Panc1 (cell line): ENCODE measurements at regions not wholly inside any gene's neighbourhood (a gene's known extent, or its start where the extent isn't known, plus 50 kb on each side); places are given as distances from the start of the nearest gene placed in this dataset.

Source experiments
- ATAC-seq: fragments of 200-7000 bp; cut with Tn5 transposase; 2 replicates; pipeline ENCODE4 v1.9.1; 2020; ENCODE audit warnings: mild to moderate bottlenecking, moderate library complexity
- BruUV-seq: library from RNA; stranded (reverse); fragments of 400-500 nt; replicated peaks from 2 replicates; lab custom pipeline; 2021; lab: Mats Ljungman, UMichigan
- CTCF ChIA-PET: fragments of 300-600 bp; sonication (Branson Sonifier 250); formaldehyde crosslinking; loops from one replicate; lab custom pipeline; 2022; ENCODE audit warnings: antibody characterized with exemption; lab: Charles Lee
- POLR2A ChIA-PET: fragments of 300-600 bp; sonication (Branson Sonifier 250); formaldehyde crosslinking; loops from one replicate; lab custom pipeline; 2022; ENCODE audit warnings: antibody characterized with exemption; lab: Charles Lee
- DNase-seq: peaks from one replicate; pipeline ENCODE4 v3.0.0-alpha.2; 2010; ENCODE audit warnings: low read depth, low spot score
- H3K27ac ChIP-seq: 2 replicates; pipeline ENCODE4 v1.5.1; 2011; ENCODE audit warnings: mild to moderate bottlenecking, low read length, inconsistent platforms
- H3K27me3 ChIP-seq: fragments of 200-500 bp; sonication (Bioruptor generic); 2 replicates; pipeline ENCODE4 v1.6.0; 2014; ENCODE audit warnings: low read length, inconsistent platforms; ENCODE audit not compliant: control insufficient read depth, insufficient read depth
- H3K36me3 ChIP-seq: fragments of 200-500 bp; sonication (Bioruptor generic); 2 replicates; pipeline ENCODE4 v1.5.1; 2014; ENCODE audit warnings: inconsistent platforms, mild to moderate bottlenecking, low read length, moderate library complexity; ENCODE audit not compliant: control insufficient read depth, insufficient read depth
- H3K4me1 ChIP-seq: 2 replicates; pipeline ENCODE4 v1.5.1; 2011; ENCODE audit warnings: inconsistent platforms, mild to moderate bottlenecking, low read length, moderate library complexity; ENCODE audit not compliant: control insufficient read depth, insufficient read depth
- H3K4me3 ChIP-seq, 2 experiments: 2 replicates each; pipeline ENCODE4 v1.5.1; 2011 to 2012; ENCODE audit warnings: low read depth in 2 of 2, low read length in 2 of 2, mild to moderate bottlenecking in 2 of 2, inconsistent platforms in 1 of 2, moderate library complexity in 1 of 2
- H3K9me3 ChIP-seq: fragments of 200-500 bp; sonication (Bioruptor generic); 2 replicates; pipeline ENCODE4 v1.5.1; 2014; ENCODE audit warnings: low read depth, mild to moderate bottlenecking, inconsistent platforms, low read length, moderate library complexity; ENCODE audit not compliant: control insufficient read depth, insufficient read depth
- POLR2AphosphoS5 ChIP-seq: IDR thresholded peaks from 2 replicates; pipeline ENCODE4 v1.6.1; 2012; ENCODE audit warnings: mild to moderate bottlenecking, low read depth, low read length, moderate library complexity
- SIN3A ChIP-seq: IDR thresholded peaks from 2 replicates; pipeline ENCODE4 v1.6.1; 2012; ENCODE audit warnings: low read depth, mild to moderate bottlenecking, low read length, moderate library complexity, borderline replicate concordance; ENCODE audit not compliant: insufficient read depth
- TCF7L2 ChIP-seq: IDR thresholded peaks from 2 replicates; pipeline ENCODE4 v1.6.1; 2011; ENCODE audit warnings: mild to moderate bottlenecking, low read depth, low read length, inconsistent platforms
- in situ Hi-C: cut with HindIII; loops from 2 replicates; pipeline ENCODE4 v1.10.0; 2016; ENCODE audit warnings: low sequenced_read_pairs, low pct_unique_long_range_greater_than_20kb
- intact Hi-C: fragments of 100-400 bp; cut with micrococcal nuclease; formaldehyde crosslinking; loops from one replicate; pipeline ENCODE4 v1.10.0; 2022; ENCODE audit not compliant: unreplicated experiment
- TF ChIP-seq, protein P1 (sequence below): fragments of 450-650 bp; IDR thresholded peaks from 2 replicates; pipeline ENCODE4 v1.5.1; 2017; ENCODE audit warnings: mild to moderate bottlenecking
- TF ChIP-seq, protein P2 (sequence below), 2 experiments: IDR thresholded peaks; 2 replicates each; pipeline ENCODE4 v1.6.1; 2011 to 2012; ENCODE audit warnings: low read depth in 2 of 2, control low read depth in 1 of 2, low read length in 1 of 2, mild to moderate bottlenecking in 1 of 2, moderate library complexity in 1 of 2; ENCODE audit not compliant: insufficient read depth in 1 of 2

DNA sequence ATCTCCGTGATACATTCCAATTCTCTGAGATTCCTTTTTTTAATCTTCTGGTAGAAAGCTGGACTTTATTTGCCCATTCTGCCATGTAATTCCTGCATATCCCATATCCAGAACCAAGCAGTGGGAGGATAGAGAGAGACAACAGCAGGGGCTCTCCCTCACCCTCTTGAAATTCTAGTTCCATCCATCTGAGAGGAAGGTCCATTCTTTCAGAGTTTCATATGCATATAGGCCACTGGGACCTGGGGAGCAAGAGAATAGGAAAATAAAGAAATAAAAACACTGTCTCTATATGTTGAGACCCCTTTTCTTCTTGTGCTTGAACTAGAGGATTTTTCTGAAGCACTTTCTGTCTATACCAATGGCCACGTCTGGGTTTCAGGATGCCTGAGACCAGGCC lies 147.9 kb upstream of the STMND1 start:
- in situ Hi-C loops: no loop called here
- no peaks in the 10 kb centered on the region for H3K4me1 ChIP-seq
- BruUV-seq: no TSS peak
- no peaks in the 10 kb centered on the region for H3K36me3 ChIP-seq
- H3K4me3 ChIP-seq: no peak overlapping the region
- TF ChIP-seq SIN3A: no peak
- no peak for TF ChIP-seq POLR2AphosphoS5
- no peak for TF ChIP-seq TCF7L2
- TF ChIP-seq, protein P1, sequence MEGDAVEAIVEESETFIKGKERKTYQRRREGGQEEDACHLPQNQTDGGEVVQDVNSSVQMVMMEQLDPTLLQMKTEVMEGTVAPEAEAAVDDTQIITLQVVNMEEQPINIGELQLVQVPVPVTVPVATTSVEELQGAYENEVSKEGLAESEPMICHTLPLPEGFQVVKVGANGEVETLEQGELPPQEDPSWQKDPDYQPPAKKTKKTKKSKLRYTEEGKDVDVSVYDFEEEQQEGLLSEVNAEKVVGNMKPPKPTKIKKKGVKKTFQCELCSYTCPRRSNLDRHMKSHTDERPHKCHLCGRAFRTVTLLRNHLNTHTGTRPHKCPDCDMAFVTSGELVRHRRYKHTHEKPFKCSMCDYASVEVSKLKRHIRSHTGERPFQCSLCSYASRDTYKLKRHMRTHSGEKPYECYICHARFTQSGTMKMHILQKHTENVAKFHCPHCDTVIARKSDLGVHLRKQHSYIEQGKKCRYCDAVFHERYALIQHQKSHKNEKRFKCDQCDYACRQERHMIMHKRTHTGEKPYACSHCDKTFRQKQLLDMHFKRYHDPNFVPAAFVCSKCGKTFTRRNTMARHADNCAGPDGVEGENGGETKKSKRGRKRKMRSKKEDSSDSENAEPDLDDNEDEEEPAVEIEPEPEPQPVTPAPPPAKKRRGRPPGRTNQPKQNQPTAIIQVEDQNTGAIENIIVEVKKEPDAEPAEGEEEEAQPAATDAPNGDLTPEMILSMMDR: no peak
- TF ChIP-seq, protein P2, sequence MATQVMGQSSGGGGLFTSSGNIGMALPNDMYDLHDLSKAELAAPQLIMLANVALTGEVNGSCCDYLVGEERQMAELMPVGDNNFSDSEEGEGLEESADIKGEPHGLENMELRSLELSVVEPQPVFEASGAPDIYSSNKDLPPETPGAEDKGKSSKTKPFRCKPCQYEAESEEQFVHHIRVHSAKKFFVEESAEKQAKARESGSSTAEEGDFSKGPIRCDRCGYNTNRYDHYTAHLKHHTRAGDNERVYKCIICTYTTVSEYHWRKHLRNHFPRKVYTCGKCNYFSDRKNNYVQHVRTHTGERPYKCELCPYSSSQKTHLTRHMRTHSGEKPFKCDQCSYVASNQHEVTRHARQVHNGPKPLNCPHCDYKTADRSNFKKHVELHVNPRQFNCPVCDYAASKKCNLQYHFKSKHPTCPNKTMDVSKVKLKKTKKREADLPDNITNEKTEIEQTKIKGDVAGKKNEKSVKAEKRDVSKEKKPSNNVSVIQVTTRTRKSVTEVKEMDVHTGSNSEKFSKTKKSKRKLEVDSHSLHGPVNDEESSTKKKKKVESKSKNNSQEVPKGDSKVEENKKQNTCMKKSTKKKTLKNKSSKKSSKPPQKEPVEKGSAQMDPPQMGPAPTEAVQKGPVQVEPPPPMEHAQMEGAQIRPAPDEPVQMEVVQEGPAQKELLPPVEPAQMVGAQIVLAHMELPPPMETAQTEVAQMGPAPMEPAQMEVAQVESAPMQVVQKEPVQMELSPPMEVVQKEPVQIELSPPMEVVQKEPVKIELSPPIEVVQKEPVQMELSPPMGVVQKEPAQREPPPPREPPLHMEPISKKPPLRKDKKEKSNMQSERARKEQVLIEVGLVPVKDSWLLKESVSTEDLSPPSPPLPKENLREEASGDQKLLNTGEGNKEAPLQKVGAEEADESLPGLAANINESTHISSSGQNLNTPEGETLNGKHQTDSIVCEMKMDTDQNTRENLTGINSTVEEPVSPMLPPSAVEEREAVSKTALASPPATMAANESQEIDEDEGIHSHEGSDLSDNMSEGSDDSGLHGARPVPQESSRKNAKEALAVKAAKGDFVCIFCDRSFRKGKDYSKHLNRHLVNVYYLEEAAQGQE (IDR thresholded peaks at IDR 0.05; ENCODE audit: insufficient read depth in 1 of 2, low read depth in 2 of 2, low read length in 1 of 2): no peak
- peaks cover 4% of the 10 kb centered on the region; the same call in 1 of the 2 replicates for H3K27me3 ChIP-seq
- H3K9me3 ChIP-seq: no peaks in the 10 kb centered on the region
- DNase-seq (no peak), ATAC-seq (no peak)
- CTCF ChIA-PET: no interaction called here
- H3K27ac ChIP-seq: no peak overlapping the region
- POLR2A ChIA-PET: no interaction called here
- intact Hi-C loops: no loop called here

DNA sequence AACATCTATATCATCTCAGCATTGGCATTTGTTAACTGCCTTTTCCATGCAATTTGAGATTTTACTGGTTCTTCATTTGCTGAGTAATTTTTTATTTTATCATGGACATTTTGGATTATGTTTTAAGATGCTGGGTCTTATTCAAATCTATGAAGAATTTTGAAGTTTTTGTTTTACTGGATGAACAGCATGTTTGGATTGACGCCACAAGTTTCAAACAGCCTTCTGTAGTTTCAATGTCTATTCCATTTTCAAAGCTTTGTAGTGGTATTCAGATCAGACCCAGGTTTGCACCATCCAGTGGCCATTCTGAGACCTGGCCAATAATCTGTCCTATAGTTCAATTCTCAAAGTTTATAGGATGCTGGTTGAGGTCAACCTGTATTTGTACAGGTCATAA lies 148.4 kb upstream of the STMND1 start:
- Histone ChIP-seq H3K4me3 (no peak overlapping the region), H3K4me1 (no peaks in the 10 kb centered on the region), H3K36me3 (no peaks in the 10 kb centered on the region), H3K9me3 (no peaks in the 10 kb centered on the region), H3K27ac (no peak overlapping the region), H3K27me3 (peaks cover 4% of the 10 kb centered on the region; the same call in 1 of the 2 replicates)
- POLR2A ChIA-PET: no interaction called here
- TF ChIP-seq, protein P1: no peak
- TF ChIP-seq TCF7L2: no peak
- TF ChIP-seq POLR2AphosphoS5: no peak
- no peak for TF ChIP-seq SIN3A
- TF ChIP-seq, protein P2 (IDR thresholded peaks at IDR 0.05; ENCODE audit: insufficient read depth in 1 of 2, low read depth in 2 of 2, low read length in 1 of 2): no peak
- DNase-seq (no peak), ATAC-seq (no peak)
- in situ Hi-C loops (no loop called here), intact Hi-C loops (no loop called here)
- CTCF ChIA-PET: no interaction called here
- BruUV-seq: no TSS peak
